Liver (tissue), 3 donors: ENCODE measurements at regions not wholly inside any gene's neighbourhood (a gene's known extent, or its start where the extent isn't known, plus 50 kb on each side); places are given as distances from the start of the nearest gene placed in this dataset.

Experiments
- EGR1 ChIP-seq, 2 donors: IDR thresholded peaks; 2 replicates each; pipeline ENCODE4 v1.6.1; 2016 to 2018; ENCODE audit warnings: antibody characterized with exemption in 2 of 2, low read depth in 2 of 2
- GABPA ChIP-seq, 2 donors: IDR thresholded peaks in 1 of 2; conservative IDR thresholded peaks in 1 of 2; 2 replicates each; pipeline ENCODE4 v1.6.1; 2016; ENCODE audit warnings: antibody characterized with exemption in 2 of 2, mild to moderate bottlenecking in 1 of 2, moderate library complexity in 1 of 2
- HNF4A ChIP-seq, 2 donors: conservative IDR thresholded peaks; 2 replicates each; pipeline ENCODE4 v1.6.1; 2016; ENCODE audit warnings: antibody characterized with exemption in 2 of 2, mild to moderate bottlenecking in 2 of 2
- HNF4G ChIP-seq: IDR thresholded peaks from 2 replicates; pipeline ENCODE4 v1.6.1; 2016; ENCODE audit warnings: antibody characterized with exemption
- RAD21 ChIP-seq, 2 donors: IDR thresholded peaks; 2 replicates each; pipeline ENCODE4 v1.6.1; 2016; ENCODE audit warnings: antibody characterized with exemption in 2 of 2, mild to moderate bottlenecking in 2 of 2
- RXRA ChIP-seq, 2 donors: IDR thresholded peaks; 2 replicates each; pipeline ENCODE4 v1.6.1; 2017 to 2018; ENCODE audit warnings: antibody characterized with exemption in 2 of 2, mild to moderate bottlenecking in 1 of 2
- SP1 ChIP-seq: IDR thresholded peaks from 2 replicates; pipeline ENCODE4 v1.6.1; 2018; ENCODE audit warnings: antibody characterized with exemption, mild to moderate bottlenecking
- TAF1 ChIP-seq: conservative IDR thresholded peaks from 2 replicates; pipeline ENCODE4 v1.6.1; 2016; ENCODE audit warnings: antibody characterized with exemption, mild to moderate bottlenecking
- YY1 ChIP-seq: IDR thresholded peaks from 2 replicates; pipeline ENCODE4 v1.6.1; 2016; ENCODE audit warnings: antibody characterized with exemption, mild to moderate bottlenecking
- TF ChIP-seq, protein P1 (sequence below): fragments of 150-350 bp; IDR thresholded peaks from 2 replicates; pipeline ENCODE4 v1.5.1; 2017; ENCODE audit warnings: improper control_type of control experiment, low read depth, low read length; ENCODE audit not compliant: missing input control
- TF ChIP-seq, protein P2 (sequence below): IDR thresholded peaks from 2 replicates; pipeline ENCODE4 v1.6.1; 2016; ENCODE audit warnings: antibody characterized with exemption
- TF ChIP-seq, protein P3 (sequence below): IDR thresholded peaks from 2 replicates; pipeline ENCODE4 v1.6.1; 2016; ENCODE audit warnings: antibody characterized with exemption
- TF ChIP-seq, protein P4 (sequence below): IDR thresholded peaks from 2 replicates; pipeline ENCODE4 v1.6.1; 2016; ENCODE audit warnings: antibody characterized with exemption
- TF ChIP-seq, protein P5 (sequence below): IDR thresholded peaks from 2 replicates; pipeline ENCODE4 v1.6.1; 2016; ENCODE audit warnings: antibody characterized with exemption, mild to moderate bottlenecking
- donor health status: healthy.
- donor health status: healthy.

DNA sequence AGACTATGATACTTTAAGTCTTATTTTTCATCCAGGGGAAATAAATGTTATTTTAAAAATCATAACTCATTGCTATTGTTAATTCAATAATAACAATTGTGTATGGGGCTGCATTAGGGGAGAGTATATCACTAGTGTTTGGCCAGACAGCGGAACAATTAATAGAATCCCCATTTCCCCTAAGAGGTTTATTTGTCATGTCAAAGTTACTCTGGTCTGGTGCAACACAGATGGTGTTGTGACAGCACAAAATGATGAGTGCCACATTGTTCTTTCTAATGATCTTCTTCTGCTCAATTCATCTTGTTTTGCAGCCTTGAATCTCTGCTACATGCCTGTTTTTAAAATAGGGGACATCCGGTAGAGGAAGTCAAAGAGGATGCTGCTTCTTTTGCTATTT lies 351.6 kb downstream of the NSUN3 start:
- TF ChIP-seq, protein P1, sequence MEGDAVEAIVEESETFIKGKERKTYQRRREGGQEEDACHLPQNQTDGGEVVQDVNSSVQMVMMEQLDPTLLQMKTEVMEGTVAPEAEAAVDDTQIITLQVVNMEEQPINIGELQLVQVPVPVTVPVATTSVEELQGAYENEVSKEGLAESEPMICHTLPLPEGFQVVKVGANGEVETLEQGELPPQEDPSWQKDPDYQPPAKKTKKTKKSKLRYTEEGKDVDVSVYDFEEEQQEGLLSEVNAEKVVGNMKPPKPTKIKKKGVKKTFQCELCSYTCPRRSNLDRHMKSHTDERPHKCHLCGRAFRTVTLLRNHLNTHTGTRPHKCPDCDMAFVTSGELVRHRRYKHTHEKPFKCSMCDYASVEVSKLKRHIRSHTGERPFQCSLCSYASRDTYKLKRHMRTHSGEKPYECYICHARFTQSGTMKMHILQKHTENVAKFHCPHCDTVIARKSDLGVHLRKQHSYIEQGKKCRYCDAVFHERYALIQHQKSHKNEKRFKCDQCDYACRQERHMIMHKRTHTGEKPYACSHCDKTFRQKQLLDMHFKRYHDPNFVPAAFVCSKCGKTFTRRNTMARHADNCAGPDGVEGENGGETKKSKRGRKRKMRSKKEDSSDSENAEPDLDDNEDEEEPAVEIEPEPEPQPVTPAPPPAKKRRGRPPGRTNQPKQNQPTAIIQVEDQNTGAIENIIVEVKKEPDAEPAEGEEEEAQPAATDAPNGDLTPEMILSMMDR = no peak
- TF ChIP-seq RAD21 (IDR thresholded peaks at IDR 0.05) (no peak), YY1 (no peak), TAF1 (no peak), SP1 (no peak), RXRA (IDR thresholded peaks at IDR 0.05) (no peak), GABPA (IDR thresholded peaks at IDR 0.05 in 1 of 2, conservative IDR thresholded peaks at IDR 0.05 in 1 of 2) (no peak), HNF4G (no peak), EGR1 (IDR thresholded peaks at IDR 0.05; ENCODE audit: low read depth in 2 of 2) (no peak), HNF4A (conservative IDR thresholded peaks at IDR 0.05) (no peak)
- TF ChIP-seq, protein P2, sequence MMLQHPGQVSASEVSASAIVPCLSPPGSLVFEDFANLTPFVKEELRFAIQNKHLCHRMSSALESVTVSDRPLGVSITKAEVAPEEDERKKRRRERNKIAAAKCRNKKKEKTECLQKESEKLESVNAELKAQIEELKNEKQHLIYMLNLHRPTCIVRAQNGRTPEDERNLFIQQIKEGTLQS = no peak
- TF ChIP-seq, protein P3, sequence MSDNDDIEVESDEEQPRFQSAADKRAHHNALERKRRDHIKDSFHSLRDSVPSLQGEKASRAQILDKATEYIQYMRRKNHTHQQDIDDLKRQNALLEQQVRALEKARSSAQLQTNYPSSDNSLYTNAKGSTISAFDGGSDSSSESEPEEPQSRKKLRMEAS = no peak
- TF ChIP-seq, protein P4, sequence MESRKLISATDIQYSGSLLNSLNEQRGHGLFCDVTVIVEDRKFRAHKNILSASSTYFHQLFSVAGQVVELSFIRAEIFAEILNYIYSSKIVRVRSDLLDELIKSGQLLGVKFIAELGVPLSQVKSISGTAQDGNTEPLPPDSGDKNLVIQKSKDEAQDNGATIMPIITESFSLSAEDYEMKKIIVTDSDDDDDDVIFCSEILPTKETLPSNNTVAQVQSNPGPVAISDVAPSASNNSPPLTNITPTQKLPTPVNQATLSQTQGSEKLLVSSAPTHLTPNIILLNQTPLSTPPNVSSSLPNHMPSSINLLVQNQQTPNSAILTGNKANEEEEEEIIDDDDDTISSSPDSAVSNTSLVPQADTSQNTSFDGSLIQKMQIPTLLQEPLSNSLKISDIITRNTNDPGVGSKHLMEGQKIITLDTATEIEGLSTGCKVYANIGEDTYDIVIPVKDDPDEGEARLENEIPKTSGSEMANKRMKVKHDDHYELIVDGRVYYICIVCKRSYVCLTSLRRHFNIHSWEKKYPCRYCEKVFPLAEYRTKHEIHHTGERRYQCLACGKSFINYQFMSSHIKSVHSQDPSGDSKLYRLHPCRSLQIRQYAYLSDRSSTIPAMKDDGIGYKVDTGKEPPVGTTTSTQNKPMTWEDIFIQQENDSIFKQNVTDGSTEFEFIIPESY = no peak
- TF ChIP-seq, protein P5, sequence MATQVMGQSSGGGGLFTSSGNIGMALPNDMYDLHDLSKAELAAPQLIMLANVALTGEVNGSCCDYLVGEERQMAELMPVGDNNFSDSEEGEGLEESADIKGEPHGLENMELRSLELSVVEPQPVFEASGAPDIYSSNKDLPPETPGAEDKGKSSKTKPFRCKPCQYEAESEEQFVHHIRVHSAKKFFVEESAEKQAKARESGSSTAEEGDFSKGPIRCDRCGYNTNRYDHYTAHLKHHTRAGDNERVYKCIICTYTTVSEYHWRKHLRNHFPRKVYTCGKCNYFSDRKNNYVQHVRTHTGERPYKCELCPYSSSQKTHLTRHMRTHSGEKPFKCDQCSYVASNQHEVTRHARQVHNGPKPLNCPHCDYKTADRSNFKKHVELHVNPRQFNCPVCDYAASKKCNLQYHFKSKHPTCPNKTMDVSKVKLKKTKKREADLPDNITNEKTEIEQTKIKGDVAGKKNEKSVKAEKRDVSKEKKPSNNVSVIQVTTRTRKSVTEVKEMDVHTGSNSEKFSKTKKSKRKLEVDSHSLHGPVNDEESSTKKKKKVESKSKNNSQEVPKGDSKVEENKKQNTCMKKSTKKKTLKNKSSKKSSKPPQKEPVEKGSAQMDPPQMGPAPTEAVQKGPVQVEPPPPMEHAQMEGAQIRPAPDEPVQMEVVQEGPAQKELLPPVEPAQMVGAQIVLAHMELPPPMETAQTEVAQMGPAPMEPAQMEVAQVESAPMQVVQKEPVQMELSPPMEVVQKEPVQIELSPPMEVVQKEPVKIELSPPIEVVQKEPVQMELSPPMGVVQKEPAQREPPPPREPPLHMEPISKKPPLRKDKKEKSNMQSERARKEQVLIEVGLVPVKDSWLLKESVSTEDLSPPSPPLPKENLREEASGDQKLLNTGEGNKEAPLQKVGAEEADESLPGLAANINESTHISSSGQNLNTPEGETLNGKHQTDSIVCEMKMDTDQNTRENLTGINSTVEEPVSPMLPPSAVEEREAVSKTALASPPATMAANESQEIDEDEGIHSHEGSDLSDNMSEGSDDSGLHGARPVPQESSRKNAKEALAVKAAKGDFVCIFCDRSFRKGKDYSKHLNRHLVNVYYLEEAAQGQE = no peak
